GM13977 (cell line): ENCODE measurements at regions not wholly inside any gene's neighbourhood (a gene's known extent, or its start where the extent isn't known, plus 50 kb on each side); places are given as distances from the start of the nearest gene placed in this dataset.

Source experiments
- DNase-seq: peaks from one replicate; pipeline ENCODE4 v3.0.0; 2012; ENCODE audit warnings: low spot score
- CTCF ChIP-seq: IDR thresholded peaks from 2 replicates; pipeline ENCODE4 v1.5.1; 2012; ENCODE audit warnings: mild to moderate bottlenecking, control low read depth; ENCODE audit not compliant: insufficient read depth; ENCODE audit errors: extremely low read depth, missing control alignments
- in situ Hi-C: fragments of 300-500 bp; cut with MboI; formaldehyde crosslinking; loops from one replicate; pipeline ENCODE4 v1.12.0; 2022; ENCODE audit warnings: low sequenced_read_pairs, low pct_unique_long_range_greater_than_20kb, mixed read lengths, inconsistent platforms; ENCODE audit not compliant: unreplicated experiment

DNA sequence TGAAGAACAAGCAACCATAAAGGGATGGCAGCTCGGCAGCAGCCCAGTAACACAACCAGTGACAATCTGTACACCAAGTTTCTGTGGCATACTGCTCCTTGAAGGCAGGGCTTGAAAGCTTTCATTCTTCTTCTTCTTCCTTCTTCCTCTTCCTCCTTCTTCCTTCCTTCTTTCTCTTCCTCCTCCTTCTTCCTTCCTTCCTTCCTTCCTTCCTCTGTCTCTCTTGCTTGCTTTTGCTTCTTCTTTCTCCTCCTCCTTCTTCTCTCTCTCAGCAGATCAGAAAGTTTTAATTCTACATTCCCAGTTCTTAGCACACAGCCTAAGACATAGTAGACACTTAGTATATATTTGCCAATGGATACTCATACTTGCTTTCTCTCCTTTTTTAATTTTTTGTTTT is 95.9 kb downstream of the GLUL start:
- TF ChIP-seq CTCF, result no peak
- in situ Hi-C loops, result no loop called here
- DNase-seq, result no peak

- no peak for DNase-seq
- no peak for TF ChIP-seq CTCF
- in situ Hi-C loops, result no loop called here
Measured at GRCh38 chr1:182293119-182293589, 98.4 kb downstream of the GLUL start.

DNA sequence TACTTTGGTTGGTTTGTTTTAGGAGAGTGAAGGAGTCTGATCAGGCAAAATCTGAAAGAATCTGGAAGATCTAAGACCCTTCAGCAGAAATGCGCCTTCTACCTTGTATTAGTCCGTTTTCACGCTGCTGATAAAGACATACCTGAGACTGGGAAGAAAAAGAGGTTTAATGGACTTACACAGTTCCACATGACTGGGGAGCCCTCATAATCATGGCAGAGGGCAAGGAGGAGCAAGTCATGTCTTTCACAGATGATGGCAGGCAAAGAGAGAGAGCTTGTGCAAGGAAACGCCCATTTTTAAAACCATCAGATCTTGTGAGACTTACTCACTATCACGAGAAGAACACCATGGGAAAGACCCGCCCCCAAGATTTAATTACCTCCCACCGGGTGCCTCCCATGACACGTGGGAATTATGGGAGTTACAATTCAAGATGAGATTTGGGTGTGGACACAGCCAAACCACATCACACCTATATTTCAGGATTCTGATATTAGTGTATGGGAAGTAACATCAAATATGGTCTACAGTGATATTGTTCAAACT is 99.3 kb downstream of the GLUL start:
- DNase-seq, result no peak
- no peak for TF ChIP-seq CTCF
- in situ Hi-C loops, result no loop called here

GRCh38 chr1:182291584-182292192 is 99.9 kb downstream of the GLUL start:
- in situ Hi-C loops, result no loop called here
- TF ChIP-seq CTCF, result no peak
- no peak for DNase-seq

DNA sequence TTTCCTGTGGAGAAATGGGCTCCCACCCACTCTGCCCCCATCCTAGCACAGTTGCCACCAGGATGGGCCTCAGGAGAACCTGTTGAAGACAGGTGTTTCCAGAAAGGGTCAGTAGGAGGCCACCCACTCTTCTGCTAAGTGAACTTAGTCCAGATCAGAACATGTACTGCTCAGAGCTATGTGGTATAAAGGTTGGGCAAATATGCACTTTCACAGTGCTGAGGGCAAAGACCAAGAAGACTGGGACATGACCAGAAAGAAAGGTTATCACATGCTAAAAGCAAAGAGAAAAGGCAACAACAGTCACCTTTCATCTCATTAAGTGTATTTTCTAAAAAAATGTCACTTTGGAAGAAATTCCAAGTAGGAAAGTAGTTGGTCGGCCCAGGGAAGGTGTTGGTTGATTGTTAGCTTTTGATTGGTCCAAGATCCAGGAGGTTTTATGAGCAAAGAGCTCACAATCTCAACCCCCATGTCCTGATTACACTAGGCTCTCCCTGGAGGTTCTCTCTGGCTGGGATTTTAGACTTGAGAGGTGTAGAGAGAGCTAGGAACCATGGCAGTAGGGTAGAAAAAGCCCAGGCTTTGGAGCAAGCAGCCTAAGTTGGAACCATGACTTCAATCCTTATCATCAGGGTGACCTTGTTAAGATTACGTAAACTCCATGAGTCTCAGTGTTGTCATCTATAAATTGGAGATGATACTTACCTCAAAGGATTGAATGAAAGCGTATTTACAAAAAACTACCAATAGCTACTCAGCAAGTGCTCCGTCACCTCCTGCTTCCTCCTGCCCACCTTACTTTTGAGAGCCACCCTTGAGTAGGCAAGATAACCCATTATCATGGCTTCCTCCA is 102.6 kb downstream of the GLUL start:
- in situ Hi-C loops, result no loop called here
- no peak for TF ChIP-seq CTCF
- no peak for DNase-seq

GRCh38 chr1:182286761-182287160 is 104.8 kb downstream of the GLUL start:
- DNase-seq, result no peak
- no peak for TF ChIP-seq CTCF
- in situ Hi-C loops, result no loop called here
